Gastrocnemius medialis (tissue), 4 donors: ENCODE measurements at regions not wholly inside any gene's neighbourhood (a gene's known extent, or its start where the extent isn't known, plus 50 kb on each side); places are given as distances from the start of the nearest gene placed in this dataset.

Experiments used
- ATAC-seq, 2 donors: fragments of 150-250 bp; one replicate each; pipeline ENCODE4 v1.9.1; 2016
- DNase-seq, 2 donors: peaks; one replicate each; pipeline ENCODE4 v3.0.0-alpha.2; 2019
- H3K27ac ChIP-seq, 4 donors: fragments of 200-600 bp; sonication (generic); 1 replicate in 1 of 4; 2 replicates in 3 of 4; pipeline ENCODE4 v1.5.1; 2016 to 2018; ENCODE audit warnings: mild to moderate bottlenecking in 2 of 4, moderate library complexity in 1 of 4
- H3K27me3 ChIP-seq, 3 donors: fragments of 200-600 bp; sonication (generic) in 2 of 3; 1 replicate in 1 of 3; 2 replicates in 2 of 3; pipeline versions ENCODE4 v1.5.1 to v1.6.0; 2016 to 2019; ENCODE audit warnings: mild to moderate bottlenecking in 1 of 3, moderate library complexity in 1 of 3
- H3K36me3 ChIP-seq, 2 donors: fragments of 200-600 bp; sonication (generic) in 1 of 2; one replicate each; pipeline ENCODE4 v1.5.1; 2017 to 2018
- H3K4me1 ChIP-seq, 2 donors: fragments of 200-600 bp; sonication (generic) in 1 of 2; one replicate each; pipeline ENCODE4 v1.5.1; 2016 to 2017; ENCODE audit warnings: mild to moderate bottlenecking in 2 of 2
- H3K4me3 ChIP-seq, 4 donors: fragments of 200-600 bp; sonication (generic) in 3 of 4; 1 replicate in 1 of 4; 2 replicates in 3 of 4; pipeline ENCODE4 v1.5.1; 2016 to 2019; ENCODE audit warnings: mild to moderate bottlenecking in 2 of 4
- H3K9me3 ChIP-seq, 3 donors: fragments of 200-600 bp; sonication (generic) in 2 of 3; 1 replicate in 1 of 3; 2 replicates in 2 of 3; pipeline ENCODE4 v1.5.1; 2016 to 2019
- POLR2A ChIP-seq, 2 donors: fragments of 450-650 bp; IDR thresholded peaks; one replicate each; pipeline ENCODE4 v1.6.1; 2017; ENCODE audit warnings: antibody characterized with exemption in 2 of 2, mild to moderate bottlenecking in 2 of 2, moderate library complexity in 2 of 2
- in situ Hi-C, 4 donors: fragments of 200-750 bp; cut with MboI; loops; one replicate each; pipeline versions ENCODE4 v1.15.0 to v1.8.0; 2017; ENCODE audit warnings: low sequenced_read_pairs in 4 of 4
- intact Hi-C: fragments of 100-400 bp; cut with DNase I; formaldehyde crosslinking; loops from one replicate; pipeline ENCODE4 v1.15.1; 2023; ENCODE audit warnings: low total_unique reads
- TF ChIP-seq, protein P1 (sequence below), 5 experiments: fragments of 450-650 bp in 3 of 5; fragments of 200-600 bp in 2 of 5; sonication (generic) in 2 of 5; IDR thresholded peaks in 4 of 5; conservative IDR thresholded peaks in 1 of 5; 1 replicate in 4 of 5; 2 replicates in 1 of 5; pipeline ENCODE4 v1.5.1; 2016 to 2019; ENCODE audit warnings: antibody characterized with exemption in 5 of 5, mild to moderate bottlenecking in 3 of 5, moderate library complexity in 3 of 5

DNA sequence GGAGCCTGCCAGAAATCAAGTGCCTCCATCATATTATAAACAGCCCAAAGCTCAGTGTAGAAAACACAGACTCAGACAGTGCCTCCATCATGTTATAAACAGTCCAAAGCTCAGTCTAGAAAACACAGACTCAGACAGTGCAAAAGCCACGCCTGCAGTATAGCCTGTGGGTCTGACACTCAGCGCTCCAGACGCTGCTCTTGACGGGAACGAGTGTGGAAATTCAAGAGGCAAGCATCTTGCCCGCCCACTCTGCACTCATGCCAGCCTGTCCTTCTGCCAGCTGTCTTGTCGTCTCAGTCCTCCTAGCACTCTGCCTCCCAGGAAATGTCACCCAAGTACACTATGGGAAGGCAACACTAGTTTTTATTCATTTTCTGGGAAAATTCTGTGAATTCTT is 274.2 kb upstream of the CDH4 start:
- Histone ChIP-seq H3K27me3 (no peaks in the 10 kb centered on the region), H3K4me1 (no peaks in the 10 kb centered on the region), H3K4me3 (no peak overlapping the region), H3K27ac (no peak overlapping the region), H3K9me3 (peaks cover 0 to 4% (median 2%) of the 10 kb centered on the region in 3 donors), H3K36me3 (no peaks in the 10 kb centered on the region)
- TF ChIP-seq POLR2A (IDR thresholded peaks at IDR 0.05), result no peak
- TF ChIP-seq, protein P1, sequence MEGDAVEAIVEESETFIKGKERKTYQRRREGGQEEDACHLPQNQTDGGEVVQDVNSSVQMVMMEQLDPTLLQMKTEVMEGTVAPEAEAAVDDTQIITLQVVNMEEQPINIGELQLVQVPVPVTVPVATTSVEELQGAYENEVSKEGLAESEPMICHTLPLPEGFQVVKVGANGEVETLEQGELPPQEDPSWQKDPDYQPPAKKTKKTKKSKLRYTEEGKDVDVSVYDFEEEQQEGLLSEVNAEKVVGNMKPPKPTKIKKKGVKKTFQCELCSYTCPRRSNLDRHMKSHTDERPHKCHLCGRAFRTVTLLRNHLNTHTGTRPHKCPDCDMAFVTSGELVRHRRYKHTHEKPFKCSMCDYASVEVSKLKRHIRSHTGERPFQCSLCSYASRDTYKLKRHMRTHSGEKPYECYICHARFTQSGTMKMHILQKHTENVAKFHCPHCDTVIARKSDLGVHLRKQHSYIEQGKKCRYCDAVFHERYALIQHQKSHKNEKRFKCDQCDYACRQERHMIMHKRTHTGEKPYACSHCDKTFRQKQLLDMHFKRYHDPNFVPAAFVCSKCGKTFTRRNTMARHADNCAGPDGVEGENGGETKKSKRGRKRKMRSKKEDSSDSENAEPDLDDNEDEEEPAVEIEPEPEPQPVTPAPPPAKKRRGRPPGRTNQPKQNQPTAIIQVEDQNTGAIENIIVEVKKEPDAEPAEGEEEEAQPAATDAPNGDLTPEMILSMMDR (IDR thresholded peaks at IDR 0.05 in 4 of 5, conservative IDR thresholded peaks at IDR 0.05 in 1 of 5), result no peak
- intact Hi-C loops, result no loop called here
- in situ Hi-C loops, result no loop called here
- DNase-seq, result no peak
- ATAC-seq, result peak in 1 of 2 donors; percentile 21

DNA sequence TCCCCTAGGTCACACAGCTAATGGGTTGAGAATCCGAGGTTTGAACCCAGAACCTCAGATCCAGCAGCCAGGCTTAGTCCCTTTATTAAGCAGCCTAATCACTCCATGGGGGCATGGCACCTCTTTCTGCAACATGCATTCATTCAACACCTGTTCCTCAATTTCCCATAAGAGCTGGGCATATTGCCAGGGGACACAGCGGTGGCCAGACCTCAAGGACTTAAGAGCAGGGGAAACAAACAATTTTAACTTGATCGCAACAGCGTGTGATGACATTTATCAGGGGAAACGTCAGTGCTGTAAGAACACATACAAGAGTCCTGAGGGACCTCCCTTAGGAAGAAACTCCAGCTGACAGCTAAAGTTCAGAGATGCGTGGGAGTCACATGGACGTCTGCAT is 267.4 kb upstream of the CDH4 start:
- H3K36me3 ChIP-seq, result no peaks in the 10 kb centered on the region
- H3K9me3 ChIP-seq, result peaks cover 0 to 2% (median 0%) of the 10 kb centered on the region in 3 donors
- DNase-seq (no peak), ATAC-seq (peak in 1 of 2 donors; percentile 39)
- TF ChIP-seq, protein P1 (IDR thresholded peaks at IDR 0.05 in 4 of 5, conservative IDR thresholded peaks at IDR 0.05 in 1 of 5), result no peak
- no peak for TF ChIP-seq POLR2A (IDR thresholded peaks at IDR 0.05)
- H3K27ac ChIP-seq, result no peak overlapping the region
- peaks cover 0 to 3% (median 0%) of the 10 kb centered on the region in 3 donors for H3K27me3 ChIP-seq
- H3K4me3 ChIP-seq, result no peak overlapping the region
- in situ Hi-C loops, result no loop called here
- intact Hi-C loops, result loop anchor here (5.0 kb wide), 1 partner anchor 153 kb away; no protein-coding TSS in a partner anchor
- no peaks in the 10 kb centered on the region for H3K4me1 ChIP-seq

DNA sequence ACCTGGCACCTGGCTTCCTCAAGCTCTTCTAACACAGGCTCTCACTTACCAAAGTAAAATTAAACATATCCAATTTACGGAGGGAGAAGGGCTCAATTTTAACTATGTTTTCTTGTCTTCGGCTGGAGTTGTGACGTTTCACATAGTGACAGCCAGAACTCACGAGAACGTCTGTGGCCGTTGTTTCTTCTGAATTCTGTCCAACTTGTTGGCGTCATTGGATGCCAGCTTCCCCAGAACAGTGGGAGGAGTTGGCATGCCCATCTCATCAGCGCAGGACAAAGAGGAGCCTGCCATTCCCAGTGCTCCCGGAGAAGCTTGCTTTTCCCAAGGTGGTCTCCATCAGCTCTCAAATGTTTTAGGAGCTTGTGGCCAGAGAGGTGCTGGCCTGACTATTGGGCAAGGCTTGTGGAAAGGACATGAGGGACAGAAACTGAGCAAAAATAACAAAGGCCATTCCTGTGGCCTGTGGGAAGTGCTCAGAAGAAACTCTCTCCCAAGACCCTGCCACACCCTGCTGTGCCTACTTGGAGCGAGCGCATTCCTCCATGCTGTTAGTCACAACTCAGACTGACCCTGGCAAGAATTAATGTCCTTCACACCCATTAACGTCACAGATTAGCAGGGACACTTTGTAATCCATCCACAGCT is 265.4 kb upstream of the CDH4 start:
- H3K4me3 ChIP-seq, result no peak overlapping the region
- TF ChIP-seq, protein P1 (IDR thresholded peaks at IDR 0.05 in 4 of 5, conservative IDR thresholded peaks at IDR 0.05 in 1 of 5), result no peak
- TF ChIP-seq POLR2A (IDR thresholded peaks at IDR 0.05), result no peak
- no peaks in the 10 kb centered on the region for H3K9me3 ChIP-seq
- intact Hi-C loops, result loop anchor here (5.0 kb wide), 1 partner anchor 151 kb away; no protein-coding TSS in a partner anchor
- no peak for DNase-seq
- H3K27me3 ChIP-seq, result peaks cover 0 to 3% (median 0%) of the 10 kb centered on the region in 3 donors
- no peaks in the 10 kb centered on the region for H3K4me1 ChIP-seq
- ATAC-seq, result no peak
- no peaks in the 10 kb centered on the region for H3K36me3 ChIP-seq
- in situ Hi-C loops, result no loop called here
- H3K27ac ChIP-seq, result no peak overlapping the region

DNA sequence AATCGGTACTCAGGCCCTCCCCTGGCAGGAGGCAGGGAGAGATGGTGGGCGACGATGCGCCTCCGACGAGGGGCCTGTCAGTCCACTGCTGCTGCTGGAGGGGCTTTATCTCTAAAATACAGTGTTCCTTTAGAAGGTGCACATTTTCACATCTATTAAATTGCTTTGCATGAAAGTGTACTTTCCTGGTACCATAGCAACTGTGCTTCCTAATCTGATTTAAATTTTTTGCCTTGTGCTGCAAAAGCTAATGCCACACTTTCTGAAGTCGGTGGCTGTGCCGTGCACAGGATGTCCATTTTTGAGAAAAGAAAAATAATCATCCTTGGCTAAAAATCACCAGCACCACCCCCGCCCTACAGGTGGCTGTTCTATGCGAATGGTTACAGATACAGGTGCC is 262.0 kb upstream of the CDH4 start:
- Histone ChIP-seq H3K36me3 (no peaks in the 10 kb centered on the region), H3K4me3 (no peak overlapping the region), H3K9me3 (no peaks in the 10 kb centered on the region), H3K27me3 (no peaks in the 10 kb centered on the region), H3K4me1 (no peaks in the 10 kb centered on the region), H3K27ac (no peak overlapping the region)
- in situ Hi-C loops, result no loop called here
- TF ChIP-seq, protein P1 (IDR thresholded peaks at IDR 0.05 in 4 of 5, conservative IDR thresholded peaks at IDR 0.05 in 1 of 5), result no peak
- no peak for TF ChIP-seq POLR2A (IDR thresholded peaks at IDR 0.05)
- no peak for ATAC-seq
- DNase-seq, result no peak
- intact Hi-C loops, result no loop called here

DNA sequence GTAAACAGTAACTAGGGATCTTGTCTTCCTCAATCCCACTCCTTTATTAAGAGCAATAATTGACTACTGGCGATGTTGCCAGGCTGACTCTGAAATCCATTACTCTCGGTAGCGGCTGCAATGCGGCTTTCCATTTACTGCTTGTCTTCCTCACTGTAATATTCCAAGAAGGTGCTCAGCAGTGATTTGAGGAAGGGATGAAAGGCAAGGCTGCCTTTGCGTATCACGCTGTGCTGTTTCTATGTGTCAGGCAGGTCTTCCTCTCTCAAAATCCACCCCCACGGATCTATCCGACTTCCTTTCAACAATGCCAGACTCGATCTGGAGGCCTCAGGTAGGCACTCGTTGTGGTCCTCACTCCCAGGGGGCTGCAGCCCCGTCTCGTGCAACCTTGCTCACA is 261.4 kb upstream of the CDH4 start:
- TF ChIP-seq, protein P1 (IDR thresholded peaks at IDR 0.05 in 4 of 5, conservative IDR thresholded peaks at IDR 0.05 in 1 of 5), result no peak
- TF ChIP-seq POLR2A (IDR thresholded peaks at IDR 0.05), result no peak
- DNase-seq, result no peak
- ATAC-seq, result no peak
- H3K9me3 ChIP-seq, result no peaks in the 10 kb centered on the region
- H3K27ac ChIP-seq, result no peak overlapping the region
- no peaks in the 10 kb centered on the region for H3K36me3 ChIP-seq
- intact Hi-C loops, result no loop called here
- H3K4me3 ChIP-seq, result no peak overlapping the region
- in situ Hi-C loops, result no loop called here
- no peaks in the 10 kb centered on the region for H3K4me1 ChIP-seq
- H3K27me3 ChIP-seq, result no peaks in the 10 kb centered on the region
